GM23338 (cell line): ENCODE measurements at regions not wholly inside any gene's neighbourhood (a gene's known extent, or its start where the extent isn't known, plus 50 kb on each side); places are given as distances from the start of the nearest gene placed in this dataset.

ENCODE experiments used
- EZH2 ChIP-seq: fragments of 200-600 bp; sonication (generic); IDR thresholded peaks from one replicate; pipeline ENCODE4 v1.8.0; 2017; ENCODE audit warnings: antibody characterized with exemption, mild to moderate bottlenecking, low read depth; ENCODE audit not compliant: unreplicated experiment
- TF ChIP-seq, protein P1 (sequence below), 2 experiments: fragments of 200-600 bp in 1 of 2; sonication (generic) in 1 of 2; conservative IDR thresholded peaks; 2 replicates each; pipeline versions ENCODE4 v1.5.1 to v1.6.1; 2016 to 2017; ENCODE audit warnings: antibody characterized with exemption in 2 of 2, low read depth in 2 of 2, mild to moderate bottlenecking in 2 of 2, moderate library complexity in 1 of 2

DNA sequence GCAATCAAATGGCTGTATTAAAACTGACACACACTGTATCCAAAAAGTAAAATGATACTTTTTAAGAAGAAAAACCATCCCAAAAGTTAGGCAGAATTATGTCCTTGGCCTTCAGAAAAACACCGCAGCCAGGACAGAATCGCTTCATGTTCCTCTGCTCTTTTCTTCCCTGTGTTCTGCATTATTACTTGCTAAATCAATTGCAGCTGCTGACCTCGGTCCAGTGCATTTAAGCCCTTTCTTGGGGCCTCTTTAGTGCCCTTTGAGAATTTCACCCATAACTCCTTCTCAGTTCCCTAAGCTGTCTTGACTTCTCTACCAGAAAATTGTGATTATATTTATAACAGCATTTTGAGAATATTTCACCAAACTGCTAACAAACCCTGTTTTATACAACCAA is 696.9 kb downstream of the PCDH7 start:
- TF ChIP-seq, protein P1, sequence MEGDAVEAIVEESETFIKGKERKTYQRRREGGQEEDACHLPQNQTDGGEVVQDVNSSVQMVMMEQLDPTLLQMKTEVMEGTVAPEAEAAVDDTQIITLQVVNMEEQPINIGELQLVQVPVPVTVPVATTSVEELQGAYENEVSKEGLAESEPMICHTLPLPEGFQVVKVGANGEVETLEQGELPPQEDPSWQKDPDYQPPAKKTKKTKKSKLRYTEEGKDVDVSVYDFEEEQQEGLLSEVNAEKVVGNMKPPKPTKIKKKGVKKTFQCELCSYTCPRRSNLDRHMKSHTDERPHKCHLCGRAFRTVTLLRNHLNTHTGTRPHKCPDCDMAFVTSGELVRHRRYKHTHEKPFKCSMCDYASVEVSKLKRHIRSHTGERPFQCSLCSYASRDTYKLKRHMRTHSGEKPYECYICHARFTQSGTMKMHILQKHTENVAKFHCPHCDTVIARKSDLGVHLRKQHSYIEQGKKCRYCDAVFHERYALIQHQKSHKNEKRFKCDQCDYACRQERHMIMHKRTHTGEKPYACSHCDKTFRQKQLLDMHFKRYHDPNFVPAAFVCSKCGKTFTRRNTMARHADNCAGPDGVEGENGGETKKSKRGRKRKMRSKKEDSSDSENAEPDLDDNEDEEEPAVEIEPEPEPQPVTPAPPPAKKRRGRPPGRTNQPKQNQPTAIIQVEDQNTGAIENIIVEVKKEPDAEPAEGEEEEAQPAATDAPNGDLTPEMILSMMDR (conservative IDR thresholded peaks at IDR 0.05; ENCODE audit: low read depth in 2 of 2) = no peak
- no peak for TF ChIP-seq EZH2
